CD8-positive, alpha-beta memory T cell (primary cell): ENCODE measurements at regions not wholly inside any gene's neighbourhood (a gene's known extent, or its start where the extent isn't known, plus 50 kb on each side); places are given as distances from the start of the nearest gene placed in this dataset.
A peak's percentile ranks its signal among the peaks of the same experiment; 100 is the strongest.

ENCODE experiments used
- CTCF ChIA-PET: fragments of 350-600 bp; sonication (Branson Sonifier 250); formaldehyde crosslinking; loops from one replicate; lab custom pipeline; 2021; ENCODE audit warnings: antibody characterized with exemption; lab: Charles Lee
- POLR2A ChIA-PET: fragments of 350-600 bp; sonication (Branson Sonifier 250); formaldehyde crosslinking; loops from one replicate; lab custom pipeline; 2021; ENCODE audit warnings: antibody characterized with exemption; lab: Charles Lee
- DNase-seq, 5 donors: peaks; one replicate each; pipeline versions ENCODE4 v3.0.0 to v3.0.0-alpha.2; 2020 to 2022; ENCODE audit warnings: mixed read lengths in 1 of 5
- H3K27ac ChIP-seq: one replicate; pipeline ENCODE4 v1.7.0; 2013; ENCODE audit warnings: low read depth, mild to moderate bottlenecking, low read length, moderate library complexity
- H3K27me3 ChIP-seq: 2 replicates; pipeline ENCODE4 v1.7.0; 2013; ENCODE audit warnings: low read length, mild to moderate bottlenecking; ENCODE audit not compliant: insufficient read depth, poor library complexity, severe bottlenecking
- H3K36me3 ChIP-seq: 2 replicates; pipeline ENCODE4 v1.7.0; 2013; ENCODE audit warnings: mild to moderate bottlenecking, low read length, moderate library complexity; ENCODE audit not compliant: insufficient read depth
- H3K4me1 ChIP-seq: 2 replicates; pipeline ENCODE4 v1.7.0; 2013; ENCODE audit warnings: mild to moderate bottlenecking, low read length, moderate library complexity; ENCODE audit not compliant: insufficient read depth
- H3K4me3 ChIP-seq: 2 replicates; pipeline ENCODE4 v1.7.0; 2013; ENCODE audit warnings: mild to moderate bottlenecking, low read length
- H3K9me3 ChIP-seq: 2 replicates; pipeline ENCODE4 v1.7.0; 2013; ENCODE audit warnings: mild to moderate bottlenecking, low read length
- H3K27ac Mint-ChIP-seq, 8 donors: one replicate each; pipeline ENCODE4 v1.8.0; 2020 to 2021; ENCODE audit warnings: mixed read lengths in 8 of 8, mild to moderate bottlenecking in 6 of 8, inconsistent platforms in 3 of 8, moderate library complexity in 3 of 8
- H3K27me3 Mint-ChIP-seq, 2 donors: one replicate each; pipeline ENCODE4 v1.8.0; 2020 to 2021; ENCODE audit warnings: mixed read lengths in 2 of 2, mild to moderate bottlenecking in 1 of 2, moderate library complexity in 1 of 2
- H3K36me3 Mint-ChIP-seq, 3 donors: one replicate each; pipeline ENCODE4 v1.8.0; 2020 to 2021; ENCODE audit warnings: mixed read lengths in 3 of 3, inconsistent platforms in 1 of 3, mild to moderate bottlenecking in 1 of 3
- H3K4me1 Mint-ChIP-seq, 3 donors: one replicate each; pipeline ENCODE4 v1.8.0; 2020 to 2021; ENCODE audit warnings: mixed read lengths in 3 of 3, inconsistent platforms in 1 of 3, mild to moderate bottlenecking in 1 of 3
- H3K4me3 Mint-ChIP-seq, 7 donors: one replicate each; pipeline ENCODE4 v1.8.0; 2020 to 2021; ENCODE audit warnings: mixed read lengths in 7 of 7, mild to moderate bottlenecking in 6 of 7, moderate library complexity in 4 of 7, inconsistent platforms in 2 of 7
- H3K9me3 Mint-ChIP-seq, 5 donors: one replicate each; pipeline ENCODE4 v1.8.0; 2020 to 2022; ENCODE audit warnings: mixed read lengths in 5 of 5, mild to moderate bottlenecking in 3 of 5, moderate library complexity in 2 of 5, inconsistent platforms in 1 of 5

GRCh38 chr6:44009425-44010321, 117.6 kb downstream of the MRPL14 start:
- Mint-ChIP-seq H3K4me1 (no peaks in the 10 kb centered on the region), H3K36me3 (peaks cover 0 to 3% (median 0%) of the 10 kb centered on the region in 3 donors)

GRCh38 chr6:44008821-44009370, 118.4 kb downstream of the MRPL14 start:
- Histone ChIP-seq H3K36me3 (no peaks in the 10 kb centered on the region), H3K4me1 (no peaks in the 10 kb centered on the region), H3K9me3 (no peaks in the 10 kb centered on the region), H3K27ac (no peak overlapping the region), H3K4me3 (no peak overlapping the region), H3K27me3 (peaks cover 3% of the 10 kb centered on the region)
- H3K9me3 Mint-ChIP-seq: no peaks in the 10 kb centered on the region
- ChIA-PET CTCF (no interaction called here), POLR2A (no interaction called here)
- H3K27me3 Mint-ChIP-seq: peaks cover 27 to 52% of the 10 kb centered on the region in 2 donors
- no peak for DNase-seq
- H3K36me3 Mint-ChIP-seq: peaks cover 0 to 3% (median 0%) of the 10 kb centered on the region in 3 donors
- peaks cover 0 to 4% (median 0%) of the 10 kb centered on the region in 3 donors for H3K4me1 Mint-ChIP-seq
- H3K27ac Mint-ChIP-seq: no peak overlapping the region
- H3K4me3 Mint-ChIP-seq: no peak overlapping the region

More at GRCh38 chr6:44009425-44010321, 117.6 kb downstream of the MRPL14 start:
- H3K36me3 ChIP-seq: no peaks in the 10 kb centered on the region
- CTCF ChIA-PET: interaction anchor here (1.3 kb wide), 1 partner anchor 10 kb away, joined by 4 read pairs; no protein-coding TSS in a partner anchor
- no peak overlapping the region for H3K4me3 Mint-ChIP-seq
- no peak for DNase-seq
- no peak overlapping the region for H3K4me3 ChIP-seq
- H3K4me1 ChIP-seq: no peaks in the 10 kb centered on the region
- POLR2A ChIA-PET: no interaction called here
- H3K27ac ChIP-seq: no peak overlapping the region
- H3K27me3 ChIP-seq: peaks cover 3% of the 10 kb centered on the region
- H3K27ac Mint-ChIP-seq: no peak overlapping the region
- peaks cover 21 to 48% of the 10 kb centered on the region in 2 donors for H3K27me3 Mint-ChIP-seq
- no peaks in the 10 kb centered on the region for H3K9me3 ChIP-seq
- no peaks in the 10 kb centered on the region for H3K9me3 Mint-ChIP-seq

GRCh38 chr6:44007818-44008621, 119.2 kb downstream of the MRPL14 start:
- Mint-ChIP-seq H3K27ac (peak overlapping the region in 2 of 8 donors; percentile 51 to 79), H3K36me3 (peaks cover 0 to 3% (median 0%) of the 10 kb centered on the region in 3 donors), H3K9me3 (no peaks in the 10 kb centered on the region), H3K27me3 (peaks cover 34 to 59% of the 10 kb centered on the region in 2 donors), H3K4me3 (no peak overlapping the region), H3K4me1 (peaks cover 0 to 8% (median 3%) of the 10 kb centered on the region in 3 donors)
- Histone ChIP-seq H3K27ac (no peak overlapping the region), H3K4me1 (no peaks in the 10 kb centered on the region), H3K9me3 (no peaks in the 10 kb centered on the region), H3K4me3 (no peak overlapping the region), H3K36me3 (no peaks in the 10 kb centered on the region), H3K27me3 (peaks cover 11% of the 10 kb centered on the region)
- POLR2A ChIA-PET: no interaction called here
- CTCF ChIA-PET: no interaction called here
- DNase-seq: no peak

GRCh38 chr6:44006872-44007303, 120.4 kb downstream of the MRPL14 start:
- Mint-ChIP-seq H3K9me3 (no peaks in the 10 kb centered on the region), H3K4me1 (peaks cover 0 to 17% (median 3%) of the 10 kb centered on the region in 3 donors), H3K27me3 (peaks cover 39 to 59% of the 10 kb centered on the region in 2 donors), H3K27ac (no peak overlapping the region), H3K36me3 (peaks cover 0 to 3% (median 0%) of the 10 kb centered on the region in 3 donors), H3K4me3 (no peak overlapping the region)
- Histone ChIP-seq H3K9me3 (no peaks in the 10 kb centered on the region), H3K27me3 (peaks cover 13% of the 10 kb centered on the region), H3K27ac (no peak overlapping the region), H3K4me3 (no peak overlapping the region), H3K4me1 (peaks cover 2% of the 10 kb centered on the region), H3K36me3 (no peaks in the 10 kb centered on the region)
- no peak for DNase-seq
- ChIA-PET POLR2A (no interaction called here), CTCF (no interaction called here)

GRCh38 chr6:44006123-44006871, 121.0 kb downstream of the MRPL14 start:
- H3K4me1 ChIP-seq: peaks cover 5% of the 10 kb centered on the region
- H3K36me3 ChIP-seq: no peaks in the 10 kb centered on the region
- Mint-ChIP-seq H3K27me3 (peaks cover 43 to 64% of the 10 kb centered on the region in 2 donors), H3K9me3 (no peaks in the 10 kb centered on the region), H3K4me3 (peak overlapping the region in 1 of 7 donors; percentile 45), H3K36me3 (peaks cover 0 to 3% (median 0%) of the 10 kb centered on the region in 3 donors), H3K27ac (no peak overlapping the region), H3K4me1 (peaks cover 0 to 21% (median 3%) of the 10 kb centered on the region in 3 donors)
- H3K27ac ChIP-seq: no peak overlapping the region
- H3K9me3 ChIP-seq: no peaks in the 10 kb centered on the region
- peaks cover 17% of the 10 kb centered on the region for H3K27me3 ChIP-seq
- no peak for DNase-seq
- H3K4me3 ChIP-seq: no peak overlapping the region
- ChIA-PET POLR2A (no interaction called here), CTCF (no interaction called here)

GRCh38 chr6:44005507-44005903, 121.7 kb downstream of the MRPL14 start:
- no peaks in the 10 kb centered on the region for H3K36me3 ChIP-seq
- Mint-ChIP-seq H3K4me3 (peak overlapping the region in 1 of 7 donors; percentile 45), H3K36me3 (peaks cover 0 to 3% (median 0%) of the 10 kb centered on the region in 3 donors), H3K4me1 (peaks cover 0 to 22% (median 3%) of the 10 kb centered on the region in 3 donors), H3K27me3 (peaks cover 44 to 71% of the 10 kb centered on the region in 2 donors), H3K9me3 (no peaks in the 10 kb centered on the region), H3K27ac (no peak overlapping the region)
- POLR2A ChIA-PET: no interaction called here
- H3K4me1 ChIP-seq: peaks cover 5% of the 10 kb centered on the region
- no peak overlapping the region for H3K27ac ChIP-seq
- no peak overlapping the region for H3K4me3 ChIP-seq
- peaks cover 19% of the 10 kb centered on the region for H3K27me3 ChIP-seq
- H3K9me3 ChIP-seq: no peaks in the 10 kb centered on the region
- CTCF ChIA-PET: interaction anchor here (1.4 kb wide), 1 partner anchor 11 kb away, joined by 3 read pairs; no protein-coding TSS in a partner anchor
- no peak for DNase-seq
